Stimulated activated CD4-positive, alpha-beta T cell treated with anti-CD3 and anti-CD28 coated beads, Interleukin-4, amount 100 ng/mL, for 4 hours (primary cell): ENCODE measurements at regions not wholly inside any gene's neighbourhood (a gene's known extent, or its start where the extent isn't known, plus 50 kb on each side); places are given as distances from the start of the nearest gene placed in this dataset.

Experiments used
- DNase-seq, 2 experiments: peaks; one replicate each; pipeline ENCODE4 v3.0.0-alpha.2; 2020

GRCh38 chr20:39106791-39107190, 144.6 kb downstream of the DHX35 start:
- no peak for DNase-seq

GRCh38 chr20:39105551-39105950, 143.4 kb downstream of the DHX35 start:
- DNase-seq, result no peak

- no peak for DNase-seq
Observed at GRCh38 chr20:39103732-39104131, 141.6 kb downstream of the DHX35 start.

- DNase-seq, result no peak
Observed at GRCh38 chr20:39103305-39103704, 141.2 kb downstream of the DHX35 start.

- no peak for DNase-seq
Observed at GRCh38 chr20:39101895-39102294, 139.8 kb downstream of the DHX35 start.

- DNase-seq, result no peak
Observed at GRCh38 chr20:39100691-39101090, 138.5 kb downstream of the DHX35 start.

GRCh38 chr20:39097889-39098288, 135.7 kb downstream of the DHX35 start:
- no peak for DNase-seq

- no peak for DNase-seq
Observed at GRCh38 chr20:39095870-39096269, 133.7 kb downstream of the DHX35 start.

GRCh38 chr20:39094391-39094790, 132.2 kb downstream of the DHX35 start:
- no peak for DNase-seq

- DNase-seq, result no peak
Observed at GRCh38 chr20:39092733-39093410, 130.7 kb downstream of the DHX35 start.

GRCh38 chr20:39090906-39091305, 128.8 kb downstream of the DHX35 start:
- no peak for DNase-seq

GRCh38 chr20:39089797-39090196, 127.7 kb downstream of the DHX35 start:
- no peak for DNase-seq
